GM23338 (cell line): ENCODE measurements at regions not wholly inside any gene's neighbourhood (a gene's known extent, or its start where the extent isn't known, plus 50 kb on each side); places are given as distances from the start of the nearest gene placed in this dataset.
A peak's percentile ranks its signal among the peaks of the same experiment; 100 is the strongest.

Experiments used
- ATAC-seq: fragments of 200-7000 bp; cut with Tn5 transposase; 3 replicates; pipeline ENCODE4 v1.9.1; 2020
- DNase-seq: peaks from one replicate; pipeline ENCODE4 v3.0.0-alpha.2; 2015; ENCODE audit warnings: low spot score
- H2AFZ ChIP-seq: fragments of 200-600 bp; sonication (generic); 2 replicates; pipeline ENCODE4 v1.8.0; 2016; ENCODE audit warnings: antibody characterized with exemption, mild to moderate bottlenecking, moderate library complexity
- H3F3A ChIP-seq: fragments of 200-600 bp; sonication (generic); replicated peaks from 2 replicates; pipeline ENCODE4 v1.8.0; 2017; ENCODE audit warnings: antibody characterized with exemption, mixed run types, low read depth
- H3K27ac ChIP-seq: fragments of 200-600 bp; sonication (generic); 2 replicates; pipeline ENCODE4 v1.6.1; 2016; ENCODE audit warnings: low read depth
- H3K27me3 ChIP-seq: fragments of 200-600 bp; sonication (generic); 2 replicates; pipeline ENCODE4 v1.8.0; 2016; ENCODE audit warnings: mild to moderate bottlenecking, mixed run types, moderate library complexity; ENCODE audit not compliant: insufficient read depth
- H3K36me3 ChIP-seq: fragments of 200-600 bp; sonication (generic); 2 replicates; pipeline ENCODE4 v1.8.0; 2016; ENCODE audit warnings: mild to moderate bottlenecking; ENCODE audit not compliant: insufficient read depth
- H3K4me1 ChIP-seq: fragments of 200-600 bp; sonication (generic); 2 replicates; pipeline ENCODE4 v1.8.0; 2016; ENCODE audit warnings: mild to moderate bottlenecking, moderate library complexity; ENCODE audit not compliant: insufficient read depth
- H3K4me2 ChIP-seq: fragments of 200-600 bp; sonication (generic); 2 replicates; pipeline ENCODE4 v1.7.1; 2017; ENCODE audit warnings: mixed run types
- H3K4me3 ChIP-seq: fragments of 200-600 bp; sonication (generic); 2 replicates; pipeline ENCODE4 v1.6.1; 2016; ENCODE audit warnings: mixed run types
- H3K79me2 ChIP-seq: fragments of 200-600 bp; sonication (generic); replicated peaks from 2 replicates; pipeline ENCODE4 v1.8.0; 2017; ENCODE audit warnings: mild to moderate bottlenecking; ENCODE audit not compliant: insufficient read depth
- H3K9me2 ChIP-seq: fragments of 200-600 bp; sonication (generic); 2 replicates; pipeline ENCODE4 v1.8.0; 2017; ENCODE audit not compliant: insufficient read depth
- H4K20me1 ChIP-seq: fragments of 200-600 bp; sonication (generic); replicated peaks from 2 replicates; pipeline ENCODE4 v1.8.0; 2017; ENCODE audit warnings: mild to moderate bottlenecking; ENCODE audit not compliant: insufficient read depth
- H3K27ac Mint-ChIP-seq: 2 replicates; pipeline ENCODE4 v1.8.0; 2020; ENCODE audit warnings: inconsistent platforms, mild to moderate bottlenecking, moderate library complexity, mixed read lengths
- H3K27me3 Mint-ChIP-seq: 3 replicates; pipeline ENCODE4 v1.8.0; 2022; ENCODE audit warnings: low read depth, mild to moderate bottlenecking, moderate library complexity, mixed read lengths, inconsistent platforms; ENCODE audit not compliant: insufficient read depth, poor library complexity
- H3K36me3 Mint-ChIP-seq: 3 replicates; pipeline ENCODE4 v1.8.0; 2021; ENCODE audit warnings: low read depth, mild to moderate bottlenecking, inconsistent platforms, moderate library complexity, mixed read lengths
- H3K4me1 Mint-ChIP-seq: 3 replicates; pipeline ENCODE4 v1.8.0; 2020; ENCODE audit warnings: mild to moderate bottlenecking, inconsistent platforms, mixed read lengths
- H3K4me3 Mint-ChIP-seq: 3 replicates; pipeline ENCODE4 v1.8.0; 2021; ENCODE audit warnings: moderate library complexity, mild to moderate bottlenecking, inconsistent platforms, mixed read lengths
- H3K9me3 Mint-ChIP-seq: 3 replicates; pipeline ENCODE4 v1.8.0; 2020; ENCODE audit warnings: moderate library complexity, mild to moderate bottlenecking, inconsistent platforms, mixed read lengths
- CREB1 ChIP-seq: fragments of 250-450 bp; sonication (Bioruptor Pico); IDR thresholded peaks from 2 replicates; pipeline ENCODE4 v1.5.0; 2020; ENCODE audit warnings: low read depth, mild to moderate bottlenecking, moderate library complexity
- EZH2 ChIP-seq: fragments of 200-600 bp; sonication (generic); IDR thresholded peaks from one replicate; pipeline ENCODE4 v1.8.0; 2017; ENCODE audit warnings: antibody characterized with exemption, mild to moderate bottlenecking, low read depth; ENCODE audit not compliant: unreplicated experiment
- JUNB ChIP-seq: IDR thresholded peaks from one replicate; pipeline ENCODE4 v1.6.1; 2016; ENCODE audit warnings: antibody characterized with exemption; ENCODE audit not compliant: unreplicated experiment
- NANOG ChIP-seq: IDR thresholded peaks from 2 replicates; pipeline ENCODE4 v1.6.1; 2016; ENCODE audit warnings: antibody characterized with exemption, borderline replicate concordance
- POLR2AphosphoS5 ChIP-seq: IDR thresholded peaks from 2 replicates; pipeline ENCODE4 v1.6.1; 2016; ENCODE audit warnings: antibody characterized with exemption, low read depth
- STAT1 ChIP-seq: IDR thresholded peaks from one replicate; pipeline ENCODE4 v1.6.1; 2016; ENCODE audit warnings: antibody characterized with exemption; ENCODE audit not compliant: unreplicated experiment
- ZNF114 ChIP-seq: fragments of 250-450 bp; sonication (Bioruptor Pico); IDR thresholded peaks from 2 replicates; pipeline ENCODE4 v1.5.0; 2020; ENCODE audit warnings: mild to moderate bottlenecking, moderate library complexity
- ZNF462 ChIP-seq: fragments of 250-450 bp; sonication (Bioruptor Pico); IDR thresholded peaks from 2 replicates; pipeline ENCODE4 v1.5.0; 2020; ENCODE audit warnings: mild to moderate bottlenecking, moderate library complexity
- TF ChIP-seq, protein P1 (sequence below): IDR thresholded peaks from one replicate; pipeline ENCODE4 v1.6.1; 2018; ENCODE audit warnings: antibody characterized with exemption; ENCODE audit not compliant: unreplicated experiment

GRCh38 chr5:26727916-26728315 is 310.5 kb downstream of the CDH9 start:
- H3K27ac Mint-ChIP-seq: peak overlapping the region; percentile 50; the same call in 1 of the 2 replicates
- Histone ChIP-seq H3K27ac (no peak overlapping the region), H2AFZ (peak overlapping the region; percentile 1; the same call in 1 of the 2 replicates), H3F3A (no peaks in the 10 kb centered on the region), H3K9me2 (no peaks in the 10 kb centered on the region; the same call in 1 of the 2 replicates), H3K36me3 (no peaks in the 10 kb centered on the region), H4K20me1 (no peaks in the 10 kb centered on the region), H3K4me3 (no peak overlapping the region), H3K79me2 (no peaks in the 10 kb centered on the region), H3K4me2 (peak overlapping the region; percentile 36), H3K27me3 (no peaks in the 10 kb centered on the region), H3K4me1 (0 out of 2 replicates have a peak, but pooled peaks cover 10% of the 10 kb centered on the region)
- ATAC-seq: peak; percentile 75
- H3K4me1 Mint-ChIP-seq: peaks cover 10% of the 10 kb centered on the region
- TF ChIP-seq POLR2AphosphoS5 (no peak), JUNB (no peak), NANOG (no peak), CREB1 (CRISPR knock-in tag) (no peak), ZNF462 (CRISPR knock-in tag) (0 out of 2 replicates have a peak, but pooled peaks have one; percentile 17), STAT1 (no peak), EZH2 (no peak), ZNF114 (CRISPR knock-in tag) (no peak)
- TF ChIP-seq, protein P1, sequence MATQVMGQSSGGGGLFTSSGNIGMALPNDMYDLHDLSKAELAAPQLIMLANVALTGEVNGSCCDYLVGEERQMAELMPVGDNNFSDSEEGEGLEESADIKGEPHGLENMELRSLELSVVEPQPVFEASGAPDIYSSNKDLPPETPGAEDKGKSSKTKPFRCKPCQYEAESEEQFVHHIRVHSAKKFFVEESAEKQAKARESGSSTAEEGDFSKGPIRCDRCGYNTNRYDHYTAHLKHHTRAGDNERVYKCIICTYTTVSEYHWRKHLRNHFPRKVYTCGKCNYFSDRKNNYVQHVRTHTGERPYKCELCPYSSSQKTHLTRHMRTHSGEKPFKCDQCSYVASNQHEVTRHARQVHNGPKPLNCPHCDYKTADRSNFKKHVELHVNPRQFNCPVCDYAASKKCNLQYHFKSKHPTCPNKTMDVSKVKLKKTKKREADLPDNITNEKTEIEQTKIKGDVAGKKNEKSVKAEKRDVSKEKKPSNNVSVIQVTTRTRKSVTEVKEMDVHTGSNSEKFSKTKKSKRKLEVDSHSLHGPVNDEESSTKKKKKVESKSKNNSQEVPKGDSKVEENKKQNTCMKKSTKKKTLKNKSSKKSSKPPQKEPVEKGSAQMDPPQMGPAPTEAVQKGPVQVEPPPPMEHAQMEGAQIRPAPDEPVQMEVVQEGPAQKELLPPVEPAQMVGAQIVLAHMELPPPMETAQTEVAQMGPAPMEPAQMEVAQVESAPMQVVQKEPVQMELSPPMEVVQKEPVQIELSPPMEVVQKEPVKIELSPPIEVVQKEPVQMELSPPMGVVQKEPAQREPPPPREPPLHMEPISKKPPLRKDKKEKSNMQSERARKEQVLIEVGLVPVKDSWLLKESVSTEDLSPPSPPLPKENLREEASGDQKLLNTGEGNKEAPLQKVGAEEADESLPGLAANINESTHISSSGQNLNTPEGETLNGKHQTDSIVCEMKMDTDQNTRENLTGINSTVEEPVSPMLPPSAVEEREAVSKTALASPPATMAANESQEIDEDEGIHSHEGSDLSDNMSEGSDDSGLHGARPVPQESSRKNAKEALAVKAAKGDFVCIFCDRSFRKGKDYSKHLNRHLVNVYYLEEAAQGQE: no peak
- no peaks in the 10 kb centered on the region for H3K27me3 Mint-ChIP-seq
- H3K36me3 Mint-ChIP-seq: no peaks in the 10 kb centered on the region
- DNase-seq: peak; percentile 24
- H3K9me3 Mint-ChIP-seq: no peaks in the 10 kb centered on the region
- no peak overlapping the region for H3K4me3 Mint-ChIP-seq
